ENCODE measurements at regions not wholly inside any gene's neighbourhood (a gene's known extent, or its start where the extent isn't known, plus 50 kb on each side); places are given as distances from the start of the nearest gene placed in this dataset.

DNA sequence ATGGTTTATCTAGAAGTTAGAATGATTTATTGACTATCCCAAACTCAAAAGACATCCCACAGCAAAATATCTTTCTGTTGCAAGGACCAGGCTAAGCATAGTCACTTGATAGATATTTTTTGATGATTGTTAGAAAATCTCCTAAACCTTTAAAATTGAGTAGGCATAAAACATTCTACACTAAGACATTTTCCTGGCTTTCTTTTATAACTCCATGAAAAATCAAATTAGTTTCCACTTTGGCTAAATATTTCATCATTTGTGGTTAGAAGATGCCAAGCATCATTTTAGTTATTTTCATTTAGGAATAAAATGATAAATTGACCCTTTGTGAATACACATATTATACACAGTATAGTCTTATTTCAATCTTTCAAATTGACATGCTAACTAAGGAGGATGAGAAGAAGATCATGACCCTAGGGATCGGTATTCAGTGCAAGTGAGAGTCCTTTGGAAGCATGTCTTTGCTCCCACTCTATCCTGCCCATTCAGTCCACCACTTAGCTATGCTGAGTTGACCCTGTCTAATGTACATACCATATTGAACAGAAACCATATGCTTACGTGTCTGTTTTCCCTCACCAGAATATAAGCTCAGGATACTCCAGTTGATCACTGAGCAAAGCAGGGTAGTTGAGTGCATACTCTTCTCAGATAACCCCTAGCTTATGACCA lies 136.6 kb upstream of the OTUD4 start:
- TF ChIP-seq, protein P1, sequence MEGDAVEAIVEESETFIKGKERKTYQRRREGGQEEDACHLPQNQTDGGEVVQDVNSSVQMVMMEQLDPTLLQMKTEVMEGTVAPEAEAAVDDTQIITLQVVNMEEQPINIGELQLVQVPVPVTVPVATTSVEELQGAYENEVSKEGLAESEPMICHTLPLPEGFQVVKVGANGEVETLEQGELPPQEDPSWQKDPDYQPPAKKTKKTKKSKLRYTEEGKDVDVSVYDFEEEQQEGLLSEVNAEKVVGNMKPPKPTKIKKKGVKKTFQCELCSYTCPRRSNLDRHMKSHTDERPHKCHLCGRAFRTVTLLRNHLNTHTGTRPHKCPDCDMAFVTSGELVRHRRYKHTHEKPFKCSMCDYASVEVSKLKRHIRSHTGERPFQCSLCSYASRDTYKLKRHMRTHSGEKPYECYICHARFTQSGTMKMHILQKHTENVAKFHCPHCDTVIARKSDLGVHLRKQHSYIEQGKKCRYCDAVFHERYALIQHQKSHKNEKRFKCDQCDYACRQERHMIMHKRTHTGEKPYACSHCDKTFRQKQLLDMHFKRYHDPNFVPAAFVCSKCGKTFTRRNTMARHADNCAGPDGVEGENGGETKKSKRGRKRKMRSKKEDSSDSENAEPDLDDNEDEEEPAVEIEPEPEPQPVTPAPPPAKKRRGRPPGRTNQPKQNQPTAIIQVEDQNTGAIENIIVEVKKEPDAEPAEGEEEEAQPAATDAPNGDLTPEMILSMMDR (IDR thresholded peaks at IDR 0.05) = no peak
- no peak for TF ChIP-seq POLR2A (IDR thresholded peaks at IDR 0.05)
